ENCODE measurements at regions not wholly inside any gene's neighbourhood (a gene's known extent, or its start where the extent isn't known, plus 50 kb on each side); places are given as distances from the start of the nearest gene placed in this dataset.
A peak's percentile ranks its signal among the peaks of the same experiment; 100 is the strongest.

- Histone ChIP-seq H3K4me3 (ENCODE audit: insufficient read length, low read depth) (no peak overlapping the region), H3K9ac (ENCODE audit: insufficient read length, low read depth) (no peak overlapping the region)
- TF ChIP-seq ZNF274 (IDR thresholded peaks at IDR 0.05; ENCODE audit: low read depth, low read length), result no peak
- no peak for TF ChIP-seq YY1 (IDR thresholded peaks at IDR 0.05; ENCODE audit: insufficient read depth, insufficient read length)
Measured at GRCh38 chr15:95874637-95875036, 455.9 kb upstream of the NR2F2 start.

GRCh38 chr15:95875121-95875643 lies 455.3 kb upstream of the NR2F2 start:
- Histone ChIP-seq H3K4me3 (ENCODE audit: insufficient read length, low read depth) (no peak overlapping the region), H3K9ac (ENCODE audit: insufficient read length, low read depth) (no peak overlapping the region), H3K9me3 (ENCODE audit: insufficient read depth, low read length) (no peaks in the 10 kb centered on the region), H3K36me3 (ENCODE audit: insufficient read depth, insufficient read length, low read length) (no peaks in the 10 kb centered on the region), H3K27me3 (ENCODE audit: insufficient read depth, insufficient read length) (no peaks in the 10 kb centered on the region), H3K4me1 (ENCODE audit: insufficient read depth, insufficient read length) (no peaks in the 10 kb centered on the region)
- no peak for TF ChIP-seq ZNF274 (IDR thresholded peaks at IDR 0.05; ENCODE audit: low read depth, low read length)
- TF ChIP-seq YY1 (IDR thresholded peaks at IDR 0.05; ENCODE audit: insufficient read depth, insufficient read length), result no peak
- no peak for TF ChIP-seq SUZ12 (IDR thresholded peaks at IDR 0.05; ENCODE audit: extremely low read depth, insufficient read depth, insufficient read length)
- DNase-seq (ENCODE audit: low read depth, low spot score), result no peak

More at GRCh38 chr15:95874637-95875036, 455.9 kb upstream of the NR2F2 start:
- DNase-seq (ENCODE audit: low read depth, low spot score), result no peak
- H3K36me3 ChIP-seq (ENCODE audit: insufficient read depth, insufficient read length, low read length), result no peaks in the 10 kb centered on the region
- no peaks in the 10 kb centered on the region for H3K4me1 ChIP-seq (ENCODE audit: insufficient read depth, insufficient read length)
- H3K9me3 ChIP-seq (ENCODE audit: insufficient read depth, low read length), result no peaks in the 10 kb centered on the region
- H3K27me3 ChIP-seq (ENCODE audit: insufficient read depth, insufficient read length), result no peaks in the 10 kb centered on the region

- DNase-seq (ENCODE audit: low read depth, low spot score), result no peak
- Histone ChIP-seq H3K9me3 (ENCODE audit: insufficient read depth, low read length) (no peaks in the 10 kb centered on the region), H3K36me3 (ENCODE audit: insufficient read depth, insufficient read length, low read length) (no peaks in the 10 kb centered on the region), H3K4me1 (ENCODE audit: insufficient read depth, insufficient read length) (no peaks in the 10 kb centered on the region), H3K27me3 (ENCODE audit: insufficient read depth, insufficient read length) (no peaks in the 10 kb centered on the region), H3K4me3 (ENCODE audit: insufficient read length, low read depth) (no peak overlapping the region), H3K9ac (ENCODE audit: insufficient read length, low read depth) (no peak overlapping the region)
- no peak for TF ChIP-seq ZNF274 (IDR thresholded peaks at IDR 0.05; ENCODE audit: low read depth, low read length)
- TF ChIP-seq YY1 (IDR thresholded peaks at IDR 0.05; ENCODE audit: insufficient read depth, insufficient read length), result no peak
- no peak for TF ChIP-seq SUZ12 (IDR thresholded peaks at IDR 0.05; ENCODE audit: extremely low read depth, insufficient read depth, insufficient read length)
Measured at GRCh38 chr15:95880031-95880570, 450.4 kb upstream of the NR2F2 start.

- H3K9me3 ChIP-seq (ENCODE audit: insufficient read depth, low read length), result no peaks in the 10 kb centered on the region
- no peaks in the 10 kb centered on the region for H3K36me3 ChIP-seq (ENCODE audit: insufficient read depth, insufficient read length, low read length)
- no peaks in the 10 kb centered on the region for H3K27me3 ChIP-seq (ENCODE audit: insufficient read depth, insufficient read length)
- H3K9ac ChIP-seq (ENCODE audit: insufficient read length, low read depth), result no peak overlapping the region
- no peak overlapping the region for H3K4me3 ChIP-seq (ENCODE audit: insufficient read length, low read depth)
- H3K4me1 ChIP-seq (ENCODE audit: insufficient read depth, insufficient read length), result no peaks in the 10 kb centered on the region
- no peak for DNase-seq (ENCODE audit: low read depth, low spot score)
- no peak for TF ChIP-seq ZNF274 (IDR thresholded peaks at IDR 0.05; ENCODE audit: low read depth, low read length)
- TF ChIP-seq YY1 (IDR thresholded peaks at IDR 0.05; ENCODE audit: insufficient read depth, insufficient read length), result no peak
- TF ChIP-seq SUZ12 (IDR thresholded peaks at IDR 0.05; ENCODE audit: extremely low read depth, insufficient read depth, insufficient read length), result no peak
Measured at GRCh38 chr15:95880630-95881029, 449.9 kb upstream of the NR2F2 start.

GRCh38 chr15:95883064-95883463 lies 447.4 kb upstream of the NR2F2 start:
- Histone ChIP-seq H3K36me3 (ENCODE audit: insufficient read depth, insufficient read length, low read length) (no peaks in the 10 kb centered on the region), H3K9me3 (ENCODE audit: insufficient read depth, low read length) (no peaks in the 10 kb centered on the region), H3K9ac (ENCODE audit: insufficient read length, low read depth) (no peak overlapping the region), H3K27me3 (ENCODE audit: insufficient read depth, insufficient read length) (no peaks in the 10 kb centered on the region), H3K4me3 (ENCODE audit: insufficient read length, low read depth) (no peak overlapping the region), H3K4me1 (ENCODE audit: insufficient read depth, insufficient read length) (no peaks in the 10 kb centered on the region)
- TF ChIP-seq SUZ12 (IDR thresholded peaks at IDR 0.05; ENCODE audit: extremely low read depth, insufficient read depth, insufficient read length) (no peak), YY1 (IDR thresholded peaks at IDR 0.05; ENCODE audit: insufficient read depth, insufficient read length) (no peak), ZNF274 (IDR thresholded peaks at IDR 0.05; ENCODE audit: low read depth, low read length) (no peak)
- no peak for DNase-seq (ENCODE audit: low read depth, low spot score)

GRCh38 chr15:95884276-95884675 lies 446.2 kb upstream of the NR2F2 start:
- peak; percentile 30 for DNase-seq (ENCODE audit: low read depth, low spot score)
- Histone ChIP-seq H3K4me3 (ENCODE audit: insufficient read length, low read depth) (no peak overlapping the region), H3K4me1 (ENCODE audit: insufficient read depth, insufficient read length) (no peaks in the 10 kb centered on the region), H3K9ac (ENCODE audit: insufficient read length, low read depth) (no peak overlapping the region), H3K36me3 (ENCODE audit: insufficient read depth, insufficient read length, low read length) (no peaks in the 10 kb centered on the region), H3K27me3 (ENCODE audit: insufficient read depth, insufficient read length) (no peaks in the 10 kb centered on the region), H3K9me3 (ENCODE audit: insufficient read depth, low read length) (no peaks in the 10 kb centered on the region)
- TF ChIP-seq YY1 (IDR thresholded peaks at IDR 0.05; ENCODE audit: insufficient read depth, insufficient read length), result no peak
- TF ChIP-seq SUZ12 (IDR thresholded peaks at IDR 0.05; ENCODE audit: extremely low read depth, insufficient read depth, insufficient read length), result no peak
- no peak for TF ChIP-seq ZNF274 (IDR thresholded peaks at IDR 0.05; ENCODE audit: low read depth, low read length)

- Histone ChIP-seq H3K9me3 (ENCODE audit: insufficient read depth, low read length) (no peaks in the 10 kb centered on the region), H3K4me3 (ENCODE audit: insufficient read length, low read depth) (no peak overlapping the region), H3K36me3 (ENCODE audit: insufficient read depth, insufficient read length, low read length) (no peaks in the 10 kb centered on the region), H3K4me1 (ENCODE audit: insufficient read depth, insufficient read length) (no peaks in the 10 kb centered on the region), H3K9ac (ENCODE audit: insufficient read length, low read depth) (no peak overlapping the region), H3K27me3 (ENCODE audit: insufficient read depth, insufficient read length) (no peaks in the 10 kb centered on the region)
- no peak for DNase-seq (ENCODE audit: low read depth, low spot score)
- TF ChIP-seq YY1 (IDR thresholded peaks at IDR 0.05; ENCODE audit: insufficient read depth, insufficient read length) (no peak), ZNF274 (IDR thresholded peaks at IDR 0.05; ENCODE audit: low read depth, low read length) (no peak), SUZ12 (IDR thresholded peaks at IDR 0.05; ENCODE audit: extremely low read depth, insufficient read depth, insufficient read length) (no peak)
Measured at GRCh38 chr15:95887666-95888390, 442.7 kb upstream of the NR2F2 start.
